Transverse colon (tissue), 4 donors: ENCODE measurements at regions not wholly inside any gene's neighbourhood (a gene's known extent, or its start where the extent isn't known, plus 50 kb on each side); places are given as distances from the start of the nearest gene placed in this dataset.

ENCODE experiments used
- DNase-seq: peaks from one replicate; pipeline ENCODE4 v3.0.0-alpha.2; 2019
- H3K27ac ChIP-seq, 4 donors: fragments of 200-600 bp; sonication (generic); 2 replicates each; pipeline ENCODE4 v1.5.1; 2016 to 2018; ENCODE audit warnings: inconsistent platforms in 4 of 4
- H3K27me3 ChIP-seq: fragments of 200-600 bp; sonication (generic); 2 replicates; pipeline ENCODE4 v1.5.1; 2017; ENCODE audit warnings: inconsistent platforms
- H3K36me3 ChIP-seq, 4 donors: fragments of 200-600 bp; sonication (generic); 2 replicates each; pipeline ENCODE4 v1.5.1; 2017 to 2019; ENCODE audit warnings: inconsistent platforms in 4 of 4
- H3K4me1 ChIP-seq, 4 donors: fragments of 200-600 bp; sonication (generic); 2 replicates each; pipeline ENCODE4 v1.5.1; 2017 to 2020; ENCODE audit warnings: inconsistent platforms in 4 of 4
- H3K4me3 ChIP-seq, 4 donors: fragments of 200-600 bp; sonication (generic); 1 replicate in 1 of 4; 2 replicates in 3 of 4; pipeline versions ENCODE4 v1.5.1 to v1.6.1; 2017 to 2019; ENCODE audit warnings: inconsistent platforms in 4 of 4
- H3K9me3 ChIP-seq, 2 donors: fragments of 200-600 bp; sonication (generic); 2 replicates each; pipeline ENCODE4 v1.5.1; 2017 to 2019; ENCODE audit warnings: inconsistent platforms in 2 of 2
- CTCF ChIP-seq, 5 experiments: fragments of 200-600 bp in 3 of 5; fragments of 450-650 bp in 2 of 5; sonication (generic) in 3 of 5; IDR thresholded peaks; 1 replicate in 2 of 5; 2 replicates in 3 of 5; pipeline ENCODE4 v1.5.1; 2016 to 2017; ENCODE audit warnings: antibody characterized with exemption in 5 of 5, inconsistent platforms in 3 of 5, mild to moderate bottlenecking in 2 of 5, moderate library complexity in 1 of 5
- EP300 ChIP-seq: sonication (generic); formaldehyde crosslinking; IDR thresholded peaks from one replicate; pipeline ENCODE4 v1.6.1; 2017; ENCODE audit warnings: antibody characterized with exemption, low read depth
- POLR2A ChIP-seq: fragments of 450-650 bp; IDR thresholded peaks from one replicate; pipeline ENCODE4 v1.6.1; 2016; ENCODE audit warnings: antibody characterized with exemption, mild to moderate bottlenecking, moderate library complexity
- POLR2AphosphoS5 ChIP-seq, 3 donors: sonication (generic); formaldehyde crosslinking; IDR thresholded peaks; one replicate each; pipeline ENCODE4 v1.6.1; 2016; ENCODE audit warnings: antibody characterized with exemption in 3 of 3
- WGBS, 2 donors: methylation state at CpG; one replicate each; pipeline ENCODE4 v1.1.5; 2018; ENCODE audit warnings: low coverage in 1 of 2; 5-methylcytosine and 5-hydroxymethylcytosine counted together
- in situ Hi-C, 4 donors: fragments of 200-750 bp; cut with MboI; loops; one replicate each; pipeline versions ENCODE4 v1.15.0 to v1.15.1; 2017; ENCODE audit warnings: low sequenced_read_pairs in 3 of 4, low pct_ligation_motif_present in 1 of 4, low pct_unique_long_range_greater_than_20kb in 1 of 4
- intact Hi-C: fragments of 100-400 bp; cut with DNase I; formaldehyde crosslinking; loops from one replicate; pipeline ENCODE4 v1.15.1; 2023; ENCODE audit warnings: low total_unique reads

GRCh38 chr3:197434830-197435229 is 120.9 kb downstream of the BDH1 start:
- Histone ChIP-seq H3K27ac (no peak overlapping the region), H3K4me1 (peaks cover 0 to 6% (median 0%) of the 10 kb centered on the region in 4 donors), H3K36me3 (no peaks in the 10 kb centered on the region), H3K27me3 (no peaks in the 10 kb centered on the region), H3K9me3 (no peaks in the 10 kb centered on the region), H3K4me3 (no peak overlapping the region)
- 83 to 100% methylated on average over 4 to 7 of the region's 7 CpGs for WGBS, 2 donors
- no peak for TF ChIP-seq POLR2AphosphoS5 (IDR thresholded peaks at IDR 0.05)
- TF ChIP-seq POLR2A = no peak
- no peak for TF ChIP-seq EP300
- TF ChIP-seq CTCF (IDR thresholded peaks at IDR 0.05) = no peak
- intact Hi-C loops (no loop called here), in situ Hi-C loops (no loop called here)
- DNase-seq = no peak

GRCh38 chr3:197432384-197433127 is 123.2 kb downstream of the BDH1 start:
- DNase-seq = no peak
- peak overlapping the region in 1 of 4 donors; percentile 14 for H3K27ac ChIP-seq
- in situ Hi-C loops = no loop called here

GRCh38 chr3:197431346-197431910 is 124.3 kb downstream of the BDH1 start:
- intact Hi-C loops = no loop called here
- no peaks in the 10 kb centered on the region for H3K36me3 ChIP-seq
- peak overlapping the region in 2 of 4 donors; percentile 29 to 36 for H3K27ac ChIP-seq
- H3K9me3 ChIP-seq = no peaks in the 10 kb centered on the region
- H3K4me1 ChIP-seq = peaks cover 0 to 20% (median 13%) of the 10 kb centered on the region in 4 donors
- in situ Hi-C loops = no loop called here
- TF ChIP-seq POLR2AphosphoS5 (IDR thresholded peaks at IDR 0.05) (no peak), EP300 (no peak), POLR2A (no peak), CTCF (IDR thresholded peaks at IDR 0.05) (no peak)
- 40 to 93% methylated on average over 1 to 6 of the region's 6 CpGs for WGBS, 2 donors
- no peak overlapping the region for H3K4me3 ChIP-seq
- no peak for DNase-seq
- H3K27me3 ChIP-seq = peaks cover 3% of the 10 kb centered on the region

More at GRCh38 chr3:197432384-197433127, 123.2 kb downstream of the BDH1 start:
- no peak overlapping the region for H3K4me3 ChIP-seq
- WGBS, 2 donors = 11 to 33% methylated on average over 3 to 4 of the region's 4 CpGs
- H3K9me3 ChIP-seq = no peaks in the 10 kb centered on the region
- TF ChIP-seq POLR2AphosphoS5 (IDR thresholded peaks at IDR 0.05) (no peak), CTCF (IDR thresholded peaks at IDR 0.05) (no peak), EP300 (no peak), POLR2A (no peak)
- intact Hi-C loops = no loop called here
- peaks cover 0 to 20% (median 13%) of the 10 kb centered on the region in 4 donors for H3K4me1 ChIP-seq
- H3K36me3 ChIP-seq = no peaks in the 10 kb centered on the region
- peaks cover 3% of the 10 kb centered on the region for H3K27me3 ChIP-seq

GRCh38 chr3:197430934-197431333 is 124.8 kb downstream of the BDH1 start:
- Histone ChIP-seq H3K4me3 (no peak overlapping the region), H3K27ac (peak overlapping the region in 2 of 4 donors; percentile 29 to 36), H3K4me1 (peaks cover 0 to 20% (median 13%) of the 10 kb centered on the region in 4 donors), H3K27me3 (peaks cover 3% of the 10 kb centered on the region), H3K9me3 (no peaks in the 10 kb centered on the region), H3K36me3 (no peaks in the 10 kb centered on the region)
- WGBS, 2 donors = 71 to 80% methylated on average over 1 of the region's 1 CpG
- no peak for TF ChIP-seq CTCF (IDR thresholded peaks at IDR 0.05)
- no peak for TF ChIP-seq POLR2AphosphoS5 (IDR thresholded peaks at IDR 0.05)
- TF ChIP-seq EP300 = no peak
- no peak for TF ChIP-seq POLR2A
- no peak for DNase-seq
- in situ Hi-C loops (no loop called here), intact Hi-C loops (no loop called here)
